GM19397 (cell line): ENCODE measurements at regions not wholly inside any gene's neighbourhood (a gene's known extent, or its start where the extent isn't known, plus 50 kb on each side); places are given as distances from the start of the nearest gene placed in this dataset.

ENCODE experiments used
- ATAC-seq: cut with Tn5 transposase; IDR thresholded peaks from one replicate; pipeline ENCODE4 v1.9.1; 2021; ENCODE audit warnings: mild to moderate bottlenecking, moderate library complexity; ENCODE audit not compliant: unreplicated experiment

GRCh38 chr22:48888466-48889208, 939.0 kb downstream of the BRD1 start:
- ATAC-seq: no peak

GRCh38 chr22:48887394-48888332, 940.0 kb downstream of the BRD1 start:
- no peak for ATAC-seq

GRCh38 chr22:48886604-48887393, 940.9 kb downstream of the BRD1 start:
- no peak for ATAC-seq

- ATAC-seq: no peak
Measured at GRCh38 chr22:48885919-48886305, 941.8 kb downstream of the BRD1 start.

- no peak for ATAC-seq
Measured at GRCh38 chr22:48885271-48885918, 942.3 kb downstream of the BRD1 start.

GRCh38 chr22:48884786-48885185, 942.9 kb downstream of the BRD1 start:
- no peak for ATAC-seq

GRCh38 chr22:48884324-48884723, 943.3 kb downstream of the BRD1 start:
- ATAC-seq: no peak

- ATAC-seq: no peak
Measured at GRCh38 chr22:48883211-48883960, 944.3 kb downstream of the BRD1 start.

GRCh38 chr22:48882636-48883200, 945.0 kb downstream of the BRD1 start:
- ATAC-seq: no peak

- no peak for ATAC-seq
Measured at GRCh38 chr22:48881326-48881980, 946.2 kb downstream of the BRD1 start.

GRCh38 chr22:48880749-48881148, 946.9 kb downstream of the BRD1 start:
- no peak for ATAC-seq

GRCh38 chr22:48876951-48877350, 950.7 kb downstream of the BRD1 start:
- no peak for ATAC-seq

- ATAC-seq: no peak
Measured at GRCh38 chr22:48874956-48875355, 952.7 kb downstream of the BRD1 start.

- ATAC-seq: no peak
Measured at GRCh38 chr22:48873191-48873520, 954.5 kb downstream of the BRD1 start.

GRCh38 chr22:48872271-48873190, 955.1 kb downstream of the BRD1 start:
- ATAC-seq: no peak

- no peak for ATAC-seq
Measured at GRCh38 chr22:48871176-48871840, 956.4 kb downstream of the BRD1 start.

- no peak for ATAC-seq
Measured at GRCh38 chr22:48870436-48870835, 957.2 kb downstream of the BRD1 start.

- no peak for ATAC-seq
Measured at GRCh38 chr22:48869788-48870187, 957.9 kb downstream of the BRD1 start.
